Endodermal cell (in vitro differentiated cells): ENCODE measurements at regions not wholly inside any gene's neighbourhood (a gene's known extent, or its start where the extent isn't known, plus 50 kb on each side); places are given as distances from the start of the nearest gene placed in this dataset.
A peak's percentile ranks its signal among the peaks of the same experiment; 100 is the strongest.

ENCODE experiments used
- DNase-seq: peaks from one replicate; pipeline ENCODE4 v3.0.0-alpha.2; 2017
- H3K27ac ChIP-seq: 2 replicates; pipeline ENCODE4 v1.5.1; 2013; ENCODE audit warnings: mild to moderate bottlenecking, low read depth, low read length, moderate library complexity
- H3K27me3 ChIP-seq: 2 replicates; pipeline ENCODE4 v1.6.1; 2013; ENCODE audit warnings: mild to moderate bottlenecking, low read length, moderate library complexity; ENCODE audit not compliant: insufficient read depth, control insufficient read depth, poor library complexity, severe bottlenecking
- H3K36me3 ChIP-seq: 2 replicates; pipeline ENCODE4 v1.7.0; 2013; ENCODE audit warnings: mild to moderate bottlenecking, low read length, moderate library complexity; ENCODE audit not compliant: control insufficient read depth, insufficient read depth
- H3K4me1 ChIP-seq: one replicate; pipeline ENCODE4 v1.7.0; 2013; ENCODE audit warnings: low read length; ENCODE audit not compliant: control insufficient read depth, insufficient read depth
- H3K4me3 ChIP-seq: 2 replicates; pipeline ENCODE4 v1.5.1; 2013; ENCODE audit warnings: mild to moderate bottlenecking, low read length, moderate library complexity
- H3K9ac ChIP-seq: 2 replicates; pipeline ENCODE4 v1.6.1; 2013; ENCODE audit warnings: mild to moderate bottlenecking, low read length, moderate library complexity; ENCODE audit not compliant: poor library complexity, severe bottlenecking; ENCODE audit errors: extremely low read depth
- H3K9me3 ChIP-seq: 2 replicates; pipeline ENCODE4 v1.6.1; 2013; ENCODE audit warnings: mild to moderate bottlenecking, low read length, moderate library complexity; ENCODE audit not compliant: control insufficient read depth
- H3K27ac Mint-ChIP-seq: 2 replicates; pipeline ENCODE4 v1.8.0; 2020; ENCODE audit warnings: mixed read lengths
- H3K27me3 Mint-ChIP-seq: 2 replicates; pipeline ENCODE4 v1.8.0; 2021; ENCODE audit warnings: mild to moderate bottlenecking, mixed read lengths; ENCODE audit not compliant: insufficient read depth
- H3K36me3 Mint-ChIP-seq: 2 replicates; pipeline ENCODE4 v1.8.0; 2020; ENCODE audit warnings: low read depth, mixed read lengths
- H3K4me1 Mint-ChIP-seq: 2 replicates; pipeline ENCODE4 v1.8.0; 2020; ENCODE audit warnings: mixed read lengths
- H3K4me3 Mint-ChIP-seq: 2 replicates; pipeline ENCODE4 v1.8.0; 2020; ENCODE audit warnings: mild to moderate bottlenecking, moderate library complexity, mixed read lengths
- H3K9me3 Mint-ChIP-seq: 2 replicates; pipeline ENCODE4 v1.8.0; 2020; ENCODE audit warnings: mild to moderate bottlenecking, mixed read lengths
- CTCF ChIP-seq: fragments of 200-600 bp; sonication (generic); conservative IDR thresholded peaks from 2 replicates; pipeline ENCODE4 v1.5.0; 2021; ENCODE audit warnings: antibody characterized with exemption, mild to moderate bottlenecking
- WGBS, 2 experiments: methylation state at CpG; one replicate each; pipeline versions ENCODE4 v1.1.5 to v1.1.7; 2013; ENCODE audit warnings: missing lambda C conversion rate in 2 of 2, mixed read lengths in 1 of 2; ENCODE audit not compliant: insufficient coverage in 1 of 2, insufficient read length in 1 of 2; 5-methylcytosine and 5-hydroxymethylcytosine counted together

GRCh38 chr4:152247271-152247975 lies 288.5 kb downstream of the FBXW7 start:
- Mint-ChIP-seq H3K4me3 (no peak overlapping the region), H3K9me3 (no peaks in the 10 kb centered on the region), H3K27me3 (peaks cover 2% of the 10 kb centered on the region), H3K4me1 (no peaks in the 10 kb centered on the region), H3K36me3 (no peaks in the 10 kb centered on the region), H3K27ac (no peak overlapping the region)
- Histone ChIP-seq H3K9me3 (no peaks in the 10 kb centered on the region), H3K4me3 (no peak overlapping the region), H3K27me3 (no peaks in the 10 kb centered on the region), H3K36me3 (no peaks in the 10 kb centered on the region), H3K9ac (no peak overlapping the region), H3K4me1 (no peaks in the 10 kb centered on the region), H3K27ac (no peak overlapping the region)
- 91 to 96% methylated on average over 12 to 19 of the region's 19 CpGs for WGBS, 2 experiments
- DNase-seq: peak; percentile 65
- TF ChIP-seq CTCF: no peak

GRCh38 chr4:152246659-152247058 lies 289.2 kb downstream of the FBXW7 start:
- Mint-ChIP-seq H3K9me3 (no peaks in the 10 kb centered on the region), H3K4me1 (no peaks in the 10 kb centered on the region), H3K27ac (no peak overlapping the region), H3K27me3 (peaks cover 2% of the 10 kb centered on the region), H3K36me3 (no peaks in the 10 kb centered on the region), H3K4me3 (no peak overlapping the region)
- DNase-seq: no peak
- no peak overlapping the region for H3K4me3 ChIP-seq
- 86 to 88% methylated on average over 9 to 13 of the region's 13 CpGs for WGBS, 2 experiments
- no peak for TF ChIP-seq CTCF
- H3K27me3 ChIP-seq: no peaks in the 10 kb centered on the region
- H3K36me3 ChIP-seq: no peaks in the 10 kb centered on the region
- no peaks in the 10 kb centered on the region for H3K4me1 ChIP-seq
- H3K9ac ChIP-seq: no peak overlapping the region
- H3K9me3 ChIP-seq: no peaks in the 10 kb centered on the region
- no peak overlapping the region for H3K27ac ChIP-seq

GRCh38 chr4:152245680-152246079 lies 290.2 kb downstream of the FBXW7 start:
- Histone ChIP-seq H3K27me3 (no peaks in the 10 kb centered on the region), H3K9ac (no peak overlapping the region), H3K9me3 (no peaks in the 10 kb centered on the region), H3K4me3 (no peak overlapping the region), H3K4me1 (no peaks in the 10 kb centered on the region), H3K27ac (no peak overlapping the region), H3K36me3 (no peaks in the 10 kb centered on the region)
- Mint-ChIP-seq H3K9me3 (no peaks in the 10 kb centered on the region), H3K4me1 (no peaks in the 10 kb centered on the region), H3K27ac (no peak overlapping the region), H3K27me3 (peaks cover 2% of the 10 kb centered on the region), H3K36me3 (no peaks in the 10 kb centered on the region), H3K4me3 (no peak overlapping the region)
- TF ChIP-seq CTCF: no peak
- no peak for DNase-seq
- WGBS, 2 experiments: 94 to 100% methylated on average over 1 of the region's 1 CpG
